GM10266 (cell line): ENCODE measurements at regions not wholly inside any gene's neighbourhood (a gene's known extent, or its start where the extent isn't known, plus 50 kb on each side); places are given as distances from the start of the nearest gene placed in this dataset.

Experiments
- DNase-seq: peaks from one replicate; pipeline ENCODE4 v3.0.0; 2012; ENCODE audit errors: extremely low spot score
- CTCF ChIP-seq: IDR thresholded peaks from 2 replicates; pipeline ENCODE4 v1.5.1; 2012; ENCODE audit warnings: mild to moderate bottlenecking, low read depth; ENCODE audit not compliant: control insufficient read depth, insufficient read depth; ENCODE audit errors: missing control alignments

GRCh38 chr11:110989428-110990133 is 255.9 kb upstream of the POU2AF2 start:
- TF ChIP-seq CTCF = no peak
- no peak for DNase-seq

GRCh38 chr11:110988671-110989070 is 256.9 kb upstream of the POU2AF2 start:
- TF ChIP-seq CTCF = no peak
- no peak for DNase-seq

GRCh38 chr11:110986016-110986415 is 259.5 kb upstream of the POU2AF2 start:
- no peak for TF ChIP-seq CTCF
- no peak for DNase-seq

GRCh38 chr11:110985547-110985946 is 260.0 kb upstream of the POU2AF2 start:
- TF ChIP-seq CTCF = no peak
- no peak for DNase-seq

GRCh38 chr11:110984693-110985092 is 260.8 kb upstream of the POU2AF2 start:
- DNase-seq = no peak
- TF ChIP-seq CTCF = no peak

DNA sequence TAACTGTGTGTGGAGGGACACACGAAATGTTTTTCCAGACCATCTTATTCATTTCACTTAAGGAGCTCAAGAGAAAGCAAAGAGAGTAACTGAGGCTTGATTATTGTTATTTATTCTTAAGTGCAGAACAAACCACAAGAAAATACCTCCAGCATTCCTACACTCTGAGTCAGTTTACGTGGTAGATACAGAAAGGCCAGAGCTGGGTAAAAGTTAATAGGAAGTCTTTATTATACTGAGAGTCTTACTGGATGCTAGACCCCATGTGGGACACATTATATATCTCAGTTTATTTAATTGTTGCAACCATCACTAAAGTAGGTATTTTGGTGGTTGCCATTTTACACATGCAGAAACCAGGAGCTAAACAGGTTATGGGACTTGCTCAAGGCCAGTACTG is 261.4 kb upstream of the POU2AF2 start:
- no peak for TF ChIP-seq CTCF
- no peak for DNase-seq

DNA sequence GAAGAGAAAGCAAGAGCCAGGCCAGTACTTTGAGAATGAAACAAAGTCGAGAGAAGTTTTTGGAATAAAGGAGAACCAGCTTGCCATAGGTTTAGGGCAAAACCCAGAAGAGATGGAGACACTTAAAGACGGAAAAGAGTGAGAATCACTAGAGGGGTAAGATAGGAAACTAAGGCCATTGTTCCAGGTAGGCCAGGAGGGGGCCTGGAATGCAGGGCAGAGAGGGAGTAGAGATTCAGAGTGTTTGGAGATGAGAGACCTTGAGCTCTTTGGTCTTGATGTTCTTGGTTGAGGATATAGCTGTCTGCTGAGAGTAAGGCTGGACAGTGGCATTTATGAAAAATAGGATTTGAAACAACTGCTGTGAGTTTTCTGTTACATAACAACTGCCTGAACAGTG is 263.3 kb upstream of the POU2AF2 start:
- no peak for TF ChIP-seq CTCF
- no peak for DNase-seq
